Tibial artery (tissue), 4 donors: ENCODE measurements at regions not wholly inside any gene's neighbourhood (a gene's known extent, or its start where the extent isn't known, plus 50 kb on each side); places are given as distances from the start of the nearest gene placed in this dataset.

Source experiments
- DNase-seq, 2 donors: peaks; one replicate each; pipeline ENCODE4 v3.0.0-alpha.2; 2019
- H3K27ac ChIP-seq, 2 donors: fragments of 200-600 bp; sonication (generic) in 1 of 2; 1 replicate in 1 of 2; 2 replicates in 1 of 2; pipeline ENCODE4 v1.5.1; 2018 to 2019; ENCODE audit warnings: mild to moderate bottlenecking in 1 of 2
- H3K27me3 ChIP-seq, 2 donors: fragments of 200-600 bp; sonication (generic) in 1 of 2; one replicate each; pipeline versions ENCODE4 v1.5.1 to v1.6.0; 2016 to 2019
- H3K36me3 ChIP-seq, 3 donors: fragments of 200-600 bp; sonication (generic) in 2 of 3; one replicate each; pipeline ENCODE4 v1.5.1; 2016 to 2019; ENCODE audit warnings: mild to moderate bottlenecking in 2 of 3
- H3K4me1 ChIP-seq, 4 donors: fragments of 200-600 bp; sonication (generic) in 2 of 4; 1 replicate in 3 of 4; 2 replicates in 1 of 4; pipeline ENCODE4 v1.5.1; 2016 to 2019
- H3K4me3 ChIP-seq, 2 donors: fragments of 200-600 bp; sonication (generic) in 1 of 2; 1 replicate in 1 of 2; 2 replicates in 1 of 2; pipeline ENCODE4 v1.5.1; 2018 to 2019; ENCODE audit warnings: mild to moderate bottlenecking in 2 of 2
- H3K9me3 ChIP-seq, 3 donors: fragments of 200-600 bp; sonication (generic) in 1 of 3; one replicate each; pipeline ENCODE4 v1.5.1; 2016 to 2019
- CTCF ChIP-seq, 2 experiments: fragments of 200-600 bp in 1 of 2; fragments of 450-650 bp in 1 of 2; IDR thresholded peaks; one replicate each; pipeline ENCODE4 v1.5.1; 2017 to 2019; ENCODE audit warnings: antibody characterized with exemption in 2 of 2, mild to moderate bottlenecking in 1 of 2, moderate library complexity in 1 of 2
- intact Hi-C: fragments of 100-400 bp; cut with DNase I; formaldehyde crosslinking; loops from one replicate; pipeline ENCODE4 v1.15.0; 2023; ENCODE audit warnings: low total_unique reads

DNA sequence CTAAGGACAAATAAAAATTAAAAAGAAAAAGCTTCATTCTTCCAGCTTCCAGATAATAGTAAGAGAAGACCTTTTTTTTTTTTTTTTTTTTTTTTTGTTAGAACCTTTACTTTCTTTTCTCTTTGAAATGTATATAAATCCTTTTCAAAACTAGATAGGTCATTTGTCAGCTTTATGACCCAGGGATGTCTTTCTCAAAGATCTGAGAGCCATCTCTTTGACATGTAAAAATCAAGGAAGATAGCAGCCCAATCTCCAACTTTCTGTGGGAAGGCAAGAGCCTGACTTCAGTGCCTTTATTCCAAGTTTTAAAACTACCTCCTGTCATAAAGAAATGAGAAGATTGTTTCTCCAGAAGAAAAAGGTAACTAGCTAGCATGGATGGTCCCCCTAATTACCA is 203.3 kb upstream of the LRFN5 start:
- H3K27me3 ChIP-seq, result no peaks in the 10 kb centered on the region
- no peaks in the 10 kb centered on the region for H3K36me3 ChIP-seq
- intact Hi-C loops, result no loop called here
- no peak overlapping the region for H3K27ac ChIP-seq
- no peak for DNase-seq
- no peak overlapping the region for H3K4me3 ChIP-seq
- H3K4me1 ChIP-seq, result no peaks in the 10 kb centered on the region
- no peaks in the 10 kb centered on the region for H3K9me3 ChIP-seq
- TF ChIP-seq CTCF (IDR thresholded peaks at IDR 0.05), result no peak

DNA sequence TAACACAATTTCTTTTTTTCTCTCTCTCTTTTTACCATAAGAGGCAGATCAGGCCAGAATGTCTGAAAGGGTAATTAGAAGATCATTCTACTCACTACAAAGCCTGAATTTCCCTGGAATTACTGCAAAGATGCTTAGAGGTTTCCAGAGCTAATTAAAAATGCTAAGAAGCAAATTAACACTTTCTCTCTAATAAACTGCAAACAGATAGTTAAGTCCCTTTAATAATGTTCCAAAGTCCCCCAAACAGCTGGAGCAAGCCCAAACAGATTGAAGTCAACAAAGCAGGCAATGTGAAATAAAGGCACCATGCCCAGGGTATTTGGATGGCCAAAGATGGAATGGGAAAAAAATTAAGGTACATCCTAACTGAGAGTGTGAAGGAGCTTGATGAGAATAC is 208.8 kb upstream of the LRFN5 start:
- no peak overlapping the region for H3K27ac ChIP-seq
- TF ChIP-seq CTCF (IDR thresholded peaks at IDR 0.05), result no peak
- intact Hi-C loops, result no loop called here
- H3K4me3 ChIP-seq, result no peak overlapping the region
- DNase-seq, result no peak
- no peaks in the 10 kb centered on the region for H3K4me1 ChIP-seq
- H3K36me3 ChIP-seq, result no peaks in the 10 kb centered on the region
- no peaks in the 10 kb centered on the region for H3K9me3 ChIP-seq
- no peaks in the 10 kb centered on the region for H3K27me3 ChIP-seq

DNA sequence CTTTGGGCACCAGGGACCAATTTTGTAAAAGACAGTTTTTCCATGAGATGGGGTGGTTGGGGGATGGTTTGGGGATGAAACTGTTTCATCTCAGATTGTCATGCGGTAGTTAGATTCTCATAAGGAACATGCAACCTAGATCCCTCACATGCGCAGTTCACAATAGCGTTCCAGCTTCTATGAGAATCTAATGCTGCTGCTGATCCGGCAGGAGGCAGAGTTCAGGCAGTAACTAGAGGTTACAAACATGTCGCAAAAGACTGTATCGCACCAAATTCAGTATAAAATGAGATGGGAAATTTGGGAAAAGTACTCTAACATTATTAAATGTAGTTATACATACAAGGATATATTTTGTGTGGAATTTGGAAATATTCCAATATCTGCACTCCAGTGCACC is 213.2 kb upstream of the LRFN5 start:
- H3K36me3 ChIP-seq, result no peaks in the 10 kb centered on the region
- H3K27ac ChIP-seq, result no peak overlapping the region
- H3K4me1 ChIP-seq, result no peaks in the 10 kb centered on the region
- TF ChIP-seq CTCF (IDR thresholded peaks at IDR 0.05), result no peak
- no peak overlapping the region for H3K4me3 ChIP-seq
- no peaks in the 10 kb centered on the region for H3K9me3 ChIP-seq
- no peaks in the 10 kb centered on the region for H3K27me3 ChIP-seq
- intact Hi-C loops, result no loop called here
- DNase-seq, result no peak

DNA sequence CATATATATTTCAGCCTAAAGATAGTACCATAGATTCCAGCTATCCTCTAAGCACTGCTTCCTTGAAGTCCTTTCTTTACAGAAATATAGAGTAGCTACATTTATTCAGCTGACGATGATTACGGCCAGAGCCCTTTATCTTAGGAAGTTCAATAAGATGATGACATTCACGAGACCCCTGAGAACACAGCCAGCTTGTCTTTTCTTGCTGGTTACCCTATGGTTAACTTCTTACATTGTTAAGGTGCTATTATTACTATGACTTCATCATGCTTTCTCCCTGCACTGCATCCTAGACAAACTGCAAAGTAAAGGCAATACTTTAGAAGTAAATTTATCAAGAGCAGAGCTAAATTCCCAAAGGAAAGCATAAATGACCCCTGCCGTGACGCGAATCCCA is 214.4 kb upstream of the LRFN5 start:
- Histone ChIP-seq H3K27ac (no peak overlapping the region), H3K27me3 (no peaks in the 10 kb centered on the region), H3K36me3 (no peaks in the 10 kb centered on the region), H3K4me1 (no peaks in the 10 kb centered on the region), H3K9me3 (no peaks in the 10 kb centered on the region), H3K4me3 (no peak overlapping the region)
- intact Hi-C loops, result no loop called here
- DNase-seq, result no peak
- no peak for TF ChIP-seq CTCF (IDR thresholded peaks at IDR 0.05)

GRCh38 chr14:41389355-41389754 is 217.3 kb upstream of the LRFN5 start:
- intact Hi-C loops, result no loop called here

More at GRCh38 chr14:41389355-41389754, 217.3 kb upstream of the LRFN5 start:
- Histone ChIP-seq H3K4me3 (no peak overlapping the region), H3K4me1 (no peaks in the 10 kb centered on the region), H3K9me3 (no peaks in the 10 kb centered on the region), H3K27me3 (no peaks in the 10 kb centered on the region), H3K36me3 (no peaks in the 10 kb centered on the region), H3K27ac (no peak overlapping the region)
- no peak for DNase-seq
- TF ChIP-seq CTCF (IDR thresholded peaks at IDR 0.05), result no peak
